ENCODE measurements at regions not wholly inside any gene's neighbourhood (a gene's known extent, or its start where the extent isn't known, plus 50 kb on each side); places are given as distances from the start of the nearest gene placed in this dataset.

DNA sequence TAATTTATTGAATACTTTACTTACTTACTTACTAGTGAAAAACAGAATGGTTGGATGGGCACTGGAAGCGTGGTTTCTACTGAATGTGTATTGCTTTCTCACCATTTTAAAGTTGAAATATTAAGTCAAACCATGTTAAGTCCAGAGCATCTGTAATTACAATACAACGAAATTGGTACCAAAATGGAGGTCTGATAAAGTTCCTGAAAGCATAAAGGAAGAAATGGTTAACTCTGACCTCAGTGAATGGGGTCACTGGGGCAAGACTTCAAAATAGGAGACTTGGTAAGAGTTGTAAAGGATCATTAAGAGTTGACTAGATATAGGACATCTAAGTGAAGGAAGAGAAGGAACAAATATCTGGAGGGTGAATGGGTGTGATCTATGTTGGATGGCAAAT, 237.1 kb downstream of the MAF start:
- Histone ChIP-seq H3K27ac (ENCODE audit: low read depth) (no peak overlapping the region), H3K36me3 (ENCODE audit: insufficient read depth) (no peaks in the 10 kb centered on the region), H3K4me2 (no peak overlapping the region), H2AFZ (no peak overlapping the region), H4K20me1 (replicated peaks; ENCODE audit: insufficient read depth) (no peaks in the 10 kb centered on the region), H3K4me1 (ENCODE audit: insufficient read depth) (no peaks in the 10 kb centered on the region), H3K27me3 (ENCODE audit: insufficient read depth) (no peaks in the 10 kb centered on the region), H3K9me2 (ENCODE audit: insufficient read depth) (peaks cover 27% of the 10 kb centered on the region), H3F3A (replicated peaks; ENCODE audit: low read depth) (no peaks in the 10 kb centered on the region), H3K4me3 (no peak overlapping the region), H3K79me2 (replicated peaks; ENCODE audit: insufficient read depth) (no peaks in the 10 kb centered on the region)
- Mint-ChIP-seq H3K27me3 (ENCODE audit: insufficient read depth, low read depth, poor library complexity) (peaks cover 3% of the 10 kb centered on the region), H3K4me3 (no peak overlapping the region), H3K27ac (no peak overlapping the region), H3K4me1 (peaks cover 5% of the 10 kb centered on the region; the same call in 2 of the 3 replicates), H3K36me3 (ENCODE audit: low read depth) (no peaks in the 10 kb centered on the region; the same call in 2 of the 3 replicates), H3K9me3 (no peaks in the 10 kb centered on the region; the same call in 2 of the 3 replicates)
- TF ChIP-seq NANOG (IDR thresholded peaks at IDR 0.05; ENCODE audit: borderline replicate concordance) (no peak), EZH2 (IDR thresholded peaks at IDR 0.05; ENCODE audit: low read depth, unreplicated experiment) (no peak)
- DNase-seq (ENCODE audit: low spot score), result no peak
- ATAC-seq, result no peak

DNA sequence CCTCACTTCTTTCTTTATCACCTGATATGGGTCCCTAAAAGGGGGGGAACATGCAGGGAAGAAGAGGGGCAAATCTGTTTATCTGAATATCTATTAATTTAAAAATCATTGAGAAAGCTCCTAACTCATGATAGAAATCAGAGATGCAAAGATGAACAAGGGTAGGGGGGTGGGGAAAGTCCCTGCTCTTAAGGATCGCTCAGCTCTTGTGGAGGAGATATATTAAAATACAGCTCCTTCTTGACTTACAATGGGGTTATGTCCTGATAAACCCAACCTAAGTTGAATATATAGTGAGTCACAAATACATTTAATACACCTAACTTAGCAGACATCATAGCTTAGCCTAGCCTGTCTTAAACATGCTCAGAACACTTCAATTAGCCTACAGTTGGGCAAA, 237.5 kb downstream of the MAF start:
- H3K27me3 ChIP-seq (ENCODE audit: insufficient read depth), result no peaks in the 10 kb centered on the region

More for the DNA sequence above, 237.5 kb downstream of the MAF start:
- TF ChIP-seq, protein P1, sequence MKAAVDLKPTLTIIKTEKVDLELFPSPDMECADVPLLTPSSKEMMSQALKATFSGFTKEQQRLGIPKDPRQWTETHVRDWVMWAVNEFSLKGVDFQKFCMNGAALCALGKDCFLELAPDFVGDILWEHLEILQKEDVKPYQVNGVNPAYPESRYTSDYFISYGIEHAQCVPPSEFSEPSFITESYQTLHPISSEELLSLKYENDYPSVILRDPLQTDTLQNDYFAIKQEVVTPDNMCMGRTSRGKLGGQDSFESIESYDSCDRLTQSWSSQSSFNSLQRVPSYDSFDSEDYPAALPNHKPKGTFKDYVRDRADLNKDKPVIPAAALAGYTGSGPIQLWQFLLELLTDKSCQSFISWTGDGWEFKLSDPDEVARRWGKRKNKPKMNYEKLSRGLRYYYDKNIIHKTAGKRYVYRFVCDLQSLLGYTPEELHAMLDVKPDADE (IDR thresholded peaks at IDR 0.05), result no peak
- TF ChIP-seq, protein P2, sequence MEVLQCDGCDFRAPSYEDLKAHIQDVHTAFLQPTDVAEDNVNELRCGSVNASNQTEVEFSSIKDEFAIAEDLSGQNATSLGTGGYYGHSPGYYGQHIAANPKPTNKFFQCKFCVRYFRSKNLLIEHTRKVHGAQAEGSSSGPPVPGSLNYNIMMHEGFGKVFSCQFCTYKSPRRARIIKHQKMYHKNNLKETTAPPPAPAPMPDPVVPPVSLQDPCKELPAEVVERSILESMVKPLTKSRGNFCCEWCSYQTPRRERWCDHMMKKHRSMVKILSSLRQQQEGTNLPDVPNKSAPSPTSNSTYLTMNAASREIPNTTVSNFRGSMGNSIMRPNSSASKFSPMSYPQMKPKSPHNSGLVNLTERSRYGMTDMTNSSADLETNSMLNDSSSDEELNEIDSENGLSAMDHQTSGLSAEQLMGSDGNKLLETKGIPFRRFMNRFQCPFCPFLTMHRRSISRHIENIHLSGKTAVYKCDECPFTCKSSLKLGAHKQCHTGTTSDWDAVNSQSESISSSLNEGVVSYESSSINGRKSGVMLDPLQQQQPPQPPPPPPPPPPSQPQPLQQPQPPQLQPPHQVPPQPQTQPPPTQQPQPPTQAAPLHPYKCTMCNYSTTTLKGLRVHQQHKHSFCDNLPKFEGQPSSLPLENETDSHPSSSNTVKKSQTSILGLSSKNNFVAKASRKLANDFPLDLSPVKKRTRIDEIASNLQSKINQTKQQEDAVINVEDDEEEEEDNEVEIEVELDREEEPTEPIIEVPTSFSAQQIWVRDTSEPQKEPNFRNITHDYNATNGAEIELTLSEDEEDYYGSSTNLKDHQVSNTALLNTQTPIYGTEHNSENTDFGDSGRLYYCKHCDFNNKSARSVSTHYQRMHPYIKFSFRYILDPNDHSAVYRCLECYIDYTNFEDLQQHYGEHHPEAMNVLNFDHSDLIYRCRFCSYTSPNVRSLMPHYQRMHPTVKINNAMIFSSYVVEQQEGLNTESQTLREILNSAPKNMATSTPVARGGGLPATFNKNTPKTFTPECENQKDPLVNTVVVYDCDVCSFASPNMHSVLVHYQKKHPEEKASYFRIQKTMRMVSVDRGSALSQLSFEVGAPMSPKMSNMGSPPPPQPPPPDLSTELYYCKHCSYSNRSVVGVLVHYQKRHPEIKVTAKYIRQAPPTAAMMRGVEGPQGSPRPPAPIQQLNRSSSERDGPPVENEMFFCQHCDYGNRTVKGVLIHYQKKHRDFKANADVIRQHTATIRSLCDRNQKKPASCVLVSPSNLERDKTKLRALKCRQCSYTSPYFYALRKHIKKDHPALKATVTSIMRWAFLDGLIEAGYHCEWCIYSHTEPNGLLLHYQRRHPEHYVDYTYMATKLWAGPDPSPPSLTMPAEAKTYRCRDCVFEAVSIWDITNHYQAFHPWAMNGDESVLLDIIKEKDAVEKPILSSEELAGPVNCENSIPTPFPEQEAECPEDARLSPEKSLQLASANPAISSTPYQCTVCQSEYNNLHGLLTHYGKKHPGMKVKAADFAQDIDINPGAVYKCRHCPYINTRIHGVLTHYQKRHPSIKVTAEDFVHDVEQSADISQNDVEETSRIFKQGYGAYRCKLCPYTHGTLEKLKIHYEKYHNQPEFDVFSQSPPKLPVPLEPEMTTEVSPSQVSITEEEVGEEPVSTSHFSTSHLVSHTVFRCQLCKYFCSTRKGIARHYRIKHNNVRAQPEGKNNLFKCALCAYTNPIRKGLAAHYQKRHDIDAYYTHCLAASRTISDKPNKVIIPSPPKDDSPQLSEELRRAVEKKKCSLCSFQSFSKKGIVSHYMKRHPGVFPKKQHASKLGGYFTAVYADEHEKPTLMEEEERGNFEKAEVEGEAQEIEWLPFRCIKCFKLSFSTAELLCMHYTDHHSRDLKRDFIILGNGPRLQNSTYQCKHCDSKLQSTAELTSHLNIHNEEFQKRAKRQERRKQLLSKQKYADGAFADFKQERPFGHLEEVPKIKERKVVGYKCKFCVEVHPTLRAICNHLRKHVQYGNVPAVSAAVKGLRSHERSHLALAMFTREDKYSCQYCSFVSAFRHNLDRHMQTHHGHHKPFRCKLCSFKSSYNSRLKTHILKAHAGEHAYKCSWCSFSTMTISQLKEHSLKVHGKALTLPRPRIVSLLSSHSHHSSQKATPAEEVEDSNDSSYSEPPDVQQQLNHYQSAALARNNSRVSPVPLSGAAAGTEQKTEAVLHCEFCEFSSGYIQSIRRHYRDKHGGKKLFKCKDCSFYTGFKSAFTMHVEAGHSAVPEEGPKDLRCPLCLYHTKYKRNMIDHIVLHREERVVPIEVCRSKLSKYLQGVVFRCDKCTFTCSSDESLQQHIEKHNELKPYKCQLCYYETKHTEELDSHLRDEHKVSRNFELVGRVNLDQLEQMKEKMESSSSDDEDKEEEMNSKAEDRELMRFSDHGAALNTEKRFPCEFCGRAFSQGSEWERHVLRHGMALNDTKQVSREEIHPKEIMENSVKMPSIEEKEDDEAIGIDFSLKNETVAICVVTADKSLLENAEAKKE (CRISPR knock-in tag; IDR thresholded peaks at IDR 0.05), result no peak
- TF ChIP-seq EZH2 (IDR thresholded peaks at IDR 0.05; ENCODE audit: low read depth, unreplicated experiment) (no peak), NANOG (IDR thresholded peaks at IDR 0.05; ENCODE audit: borderline replicate concordance) (no peak), POLR2AphosphoS5 (IDR thresholded peaks at IDR 0.05; ENCODE audit: low read depth) (no peak), CTCF (conservative IDR thresholded peaks at IDR 0.05; ENCODE audit: low read depth in 2 of 2) (no peak), JUNB (IDR thresholded peaks at IDR 0.05; ENCODE audit: unreplicated experiment) (no peak), STAT1 (IDR thresholded peaks at IDR 0.05; ENCODE audit: unreplicated experiment) (no peak)
- Histone ChIP-seq H2AFZ (no peak overlapping the region), H3K4me3 (no peak overlapping the region), H3K27ac (ENCODE audit: low read depth) (no peak overlapping the region), H3F3A (replicated peaks; ENCODE audit: low read depth) (no peaks in the 10 kb centered on the region), H3K9me2 (ENCODE audit: insufficient read depth) (peaks cover 27% of the 10 kb centered on the region), H4K20me1 (replicated peaks; ENCODE audit: insufficient read depth) (no peaks in the 10 kb centered on the region), H3K79me2 (replicated peaks; ENCODE audit: insufficient read depth) (no peaks in the 10 kb centered on the region), H3K4me1 (ENCODE audit: insufficient read depth) (no peaks in the 10 kb centered on the region), H3K4me2 (no peak overlapping the region), H3K36me3 (ENCODE audit: insufficient read depth) (no peaks in the 10 kb centered on the region)
- Mint-ChIP-seq H3K4me1 (peaks cover 5% of the 10 kb centered on the region; the same call in 2 of the 3 replicates), H3K27me3 (ENCODE audit: insufficient read depth, low read depth, poor library complexity) (peaks cover 3% of the 10 kb centered on the region), H3K27ac (no peak overlapping the region), H3K4me3 (no peak overlapping the region), H3K36me3 (ENCODE audit: low read depth) (no peaks in the 10 kb centered on the region), H3K9me3 (no peaks in the 10 kb centered on the region; the same call in 2 of the 3 replicates)
- ATAC-seq (no peak), DNase-seq (ENCODE audit: low spot score) (no peak)
